ENCODE measurements at regions not wholly inside any gene's neighbourhood (a gene's known extent, or its start where the extent isn't known, plus 50 kb on each side); places are given as distances from the start of the nearest gene placed in this dataset.

DNA sequence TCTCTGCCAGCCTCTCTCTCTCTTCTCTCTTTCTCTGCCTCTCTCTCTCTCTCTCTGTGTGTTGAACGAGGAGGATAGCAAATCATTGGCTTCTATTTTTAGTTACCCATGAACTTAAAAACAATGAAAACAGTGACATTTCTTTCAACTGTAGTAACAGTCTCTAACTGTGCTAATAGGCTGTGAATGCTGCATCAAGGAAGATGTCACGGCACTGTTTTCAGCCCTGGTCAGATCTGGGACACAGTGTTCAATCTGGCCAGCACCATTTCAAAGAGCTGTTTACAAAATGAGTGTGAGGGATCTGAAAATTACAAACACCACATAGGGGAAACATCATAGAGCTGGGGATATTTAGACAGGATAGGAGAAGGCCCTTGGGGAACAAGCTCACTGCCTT is 717.0 kb downstream of the FGF9 start:
- Histone ChIP-seq H4K20me1 (ENCODE audit: insufficient read depth, low read length, poor library complexity, severe bottlenecking) (no peaks in the 10 kb centered on the region), H3K4me2 (ENCODE audit: low read depth, low read length, poor library complexity, severe bottlenecking) (no peak overlapping the region), H3K9me3 (ENCODE audit: insufficient read depth, low read depth, low read length) (no peaks in the 10 kb centered on the region), H3K4me1 (ENCODE audit: insufficient read depth, low read length, poor library complexity, severe bottlenecking) (no peaks in the 10 kb centered on the region), H3K79me2 (ENCODE audit: insufficient read depth, low read length) (no peaks in the 10 kb centered on the region), H3K36me3 (ENCODE audit: insufficient read depth, low read length) (no peaks in the 10 kb centered on the region), H3K9ac (ENCODE audit: low read depth, low read length, poor library complexity, severe bottlenecking) (no peak overlapping the region), H2AFZ (ENCODE audit: low read length) (no peak overlapping the region), H3K27me3 (ENCODE audit: insufficient read depth, low read length, poor library complexity, severe bottlenecking) (no peaks in the 10 kb centered on the region), H3K9me2 (replicated peaks; ENCODE audit: low read depth, low read length) (no peaks in the 10 kb centered on the region), H3F3A (ENCODE audit: low read depth) (no peaks in the 10 kb centered on the region), H3K4me3 (ENCODE audit: low read length, poor library complexity, severe bottlenecking) (no peak overlapping the region)
- no peak for TF ChIP-seq EZH2phosphoT487 (IDR thresholded peaks at IDR 0.05; ENCODE audit: borderline replicate concordance)
- TF ChIP-seq, protein P1, sequence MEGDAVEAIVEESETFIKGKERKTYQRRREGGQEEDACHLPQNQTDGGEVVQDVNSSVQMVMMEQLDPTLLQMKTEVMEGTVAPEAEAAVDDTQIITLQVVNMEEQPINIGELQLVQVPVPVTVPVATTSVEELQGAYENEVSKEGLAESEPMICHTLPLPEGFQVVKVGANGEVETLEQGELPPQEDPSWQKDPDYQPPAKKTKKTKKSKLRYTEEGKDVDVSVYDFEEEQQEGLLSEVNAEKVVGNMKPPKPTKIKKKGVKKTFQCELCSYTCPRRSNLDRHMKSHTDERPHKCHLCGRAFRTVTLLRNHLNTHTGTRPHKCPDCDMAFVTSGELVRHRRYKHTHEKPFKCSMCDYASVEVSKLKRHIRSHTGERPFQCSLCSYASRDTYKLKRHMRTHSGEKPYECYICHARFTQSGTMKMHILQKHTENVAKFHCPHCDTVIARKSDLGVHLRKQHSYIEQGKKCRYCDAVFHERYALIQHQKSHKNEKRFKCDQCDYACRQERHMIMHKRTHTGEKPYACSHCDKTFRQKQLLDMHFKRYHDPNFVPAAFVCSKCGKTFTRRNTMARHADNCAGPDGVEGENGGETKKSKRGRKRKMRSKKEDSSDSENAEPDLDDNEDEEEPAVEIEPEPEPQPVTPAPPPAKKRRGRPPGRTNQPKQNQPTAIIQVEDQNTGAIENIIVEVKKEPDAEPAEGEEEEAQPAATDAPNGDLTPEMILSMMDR (conservative IDR thresholded peaks at IDR 0.05; ENCODE audit: low read length), result no peak

DNA sequence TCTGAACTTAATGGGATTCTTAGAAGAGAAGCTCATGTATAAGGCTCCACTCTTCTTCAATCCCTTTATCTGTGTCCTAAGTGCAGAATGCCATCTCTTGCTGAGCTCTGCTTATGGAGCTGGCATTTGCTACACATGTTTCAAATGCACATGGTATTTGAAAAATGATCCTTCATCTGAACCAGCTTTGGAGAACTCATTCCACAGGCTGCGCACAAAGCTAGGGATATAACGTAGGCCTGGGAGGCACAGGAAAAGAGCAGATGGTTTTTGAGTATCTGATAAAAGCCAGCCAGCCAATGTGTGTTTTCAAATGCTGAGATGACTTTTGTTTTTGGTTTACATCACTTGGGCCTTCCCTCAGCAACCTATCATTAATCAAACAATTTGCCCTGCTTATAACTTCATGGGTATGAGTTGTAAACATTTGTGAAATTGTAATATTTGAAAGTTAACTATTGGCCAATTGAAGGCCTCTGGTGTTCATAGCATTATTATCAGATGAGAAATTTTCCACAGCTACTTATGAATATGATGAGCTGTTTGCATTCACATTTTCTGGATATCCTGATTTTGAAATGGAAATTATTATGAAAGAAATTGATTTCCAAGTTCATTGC is 729.0 kb downstream of the FGF9 start:
- no peak overlapping the region for H2AFZ ChIP-seq (ENCODE audit: low read length)
- no peaks in the 10 kb centered on the region; the same call in 1 of the 2 replicates for H3K9me3 ChIP-seq (ENCODE audit: insufficient read depth, low read depth, low read length)
- TF ChIP-seq, protein P1 (conservative IDR thresholded peaks at IDR 0.05; ENCODE audit: low read length), result no peak
- no peak for TF ChIP-seq EZH2phosphoT487 (IDR thresholded peaks at IDR 0.05; ENCODE audit: borderline replicate concordance)
- H3K4me2 ChIP-seq (ENCODE audit: low read depth, low read length, poor library complexity, severe bottlenecking), result no peak overlapping the region
- no peaks in the 10 kb centered on the region for H3K36me3 ChIP-seq (ENCODE audit: insufficient read depth, low read length)
- H3K9ac ChIP-seq (ENCODE audit: low read depth, low read length, poor library complexity, severe bottlenecking), result no peak overlapping the region
- no peaks in the 10 kb centered on the region for H3F3A ChIP-seq (ENCODE audit: low read depth)
- no peak overlapping the region for H3K4me3 ChIP-seq (ENCODE audit: low read length, poor library complexity, severe bottlenecking)
- H3K4me1 ChIP-seq (ENCODE audit: insufficient read depth, low read length, poor library complexity, severe bottlenecking), result no peaks in the 10 kb centered on the region
- H3K27me3 ChIP-seq (ENCODE audit: insufficient read depth, low read length, poor library complexity, severe bottlenecking), result no peaks in the 10 kb centered on the region
- no peaks in the 10 kb centered on the region for H3K9me2 ChIP-seq (replicated peaks; ENCODE audit: low read depth, low read length)
- no peaks in the 10 kb centered on the region for H3K79me2 ChIP-seq (ENCODE audit: insufficient read depth, low read length)
- no peaks in the 10 kb centered on the region for H4K20me1 ChIP-seq (ENCODE audit: insufficient read depth, low read length, poor library complexity, severe bottlenecking)

DNA sequence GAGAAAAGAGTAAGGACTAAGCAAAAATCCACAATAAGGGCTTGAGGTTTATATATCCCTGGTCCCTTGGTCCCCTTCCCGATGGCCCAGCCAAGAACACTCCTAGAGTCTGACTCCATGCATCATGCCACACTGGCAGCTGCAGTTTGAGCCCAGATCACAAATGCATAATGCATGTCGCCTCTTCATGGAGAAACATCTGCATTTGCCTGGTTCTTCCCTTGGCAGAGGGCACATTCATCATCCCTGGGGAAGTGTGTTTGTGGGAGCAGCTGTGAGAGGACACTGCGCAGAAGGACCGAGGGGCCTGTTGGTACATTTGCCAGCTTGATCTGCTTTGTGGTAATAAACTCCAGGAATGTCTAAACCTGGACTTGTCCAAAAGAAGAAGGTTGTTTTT is 731.8 kb downstream of the FGF9 start:
- H3K4me2 ChIP-seq (ENCODE audit: low read depth, low read length, poor library complexity, severe bottlenecking), result no peak overlapping the region
- H4K20me1 ChIP-seq (ENCODE audit: insufficient read depth, low read length, poor library complexity, severe bottlenecking), result no peaks in the 10 kb centered on the region
- TF ChIP-seq EZH2phosphoT487 (IDR thresholded peaks at IDR 0.05; ENCODE audit: borderline replicate concordance), result no peak
- TF ChIP-seq, protein P1 (conservative IDR thresholded peaks at IDR 0.05; ENCODE audit: low read length), result no peak
- no peaks in the 10 kb centered on the region for H3F3A ChIP-seq (ENCODE audit: low read depth)
- H3K79me2 ChIP-seq (ENCODE audit: insufficient read depth, low read length), result no peaks in the 10 kb centered on the region
- H2AFZ ChIP-seq (ENCODE audit: low read length), result no peak overlapping the region
- H3K9ac ChIP-seq (ENCODE audit: low read depth, low read length, poor library complexity, severe bottlenecking), result no peak overlapping the region
- no peaks in the 10 kb centered on the region for H3K27me3 ChIP-seq (ENCODE audit: insufficient read depth, low read length, poor library complexity, severe bottlenecking)
- no peaks in the 10 kb centered on the region; the same call in 1 of the 2 replicates for H3K9me3 ChIP-seq (ENCODE audit: insufficient read depth, low read depth, low read length)
- H3K36me3 ChIP-seq (ENCODE audit: insufficient read depth, low read length), result no peaks in the 10 kb centered on the region
- H3K4me3 ChIP-seq (ENCODE audit: low read length, poor library complexity, severe bottlenecking), result no peak overlapping the region
- H3K4me1 ChIP-seq (ENCODE audit: insufficient read depth, low read length, poor library complexity, severe bottlenecking), result no peaks in the 10 kb centered on the region
- no peaks in the 10 kb centered on the region for H3K9me2 ChIP-seq (replicated peaks; ENCODE audit: low read depth, low read length)
